ENCODE measurements at regions not wholly inside any gene's neighbourhood (a gene's known extent, or its start where the extent isn't known, plus 50 kb on each side); places are given as distances from the start of the nearest gene placed in this dataset.

- no peak for TF ChIP-seq REST (IDR thresholded peaks at IDR 0.05; ENCODE audit: low read depth)
- TF ChIP-seq TCF12 (IDR thresholded peaks at IDR 0.05; ENCODE audit: low read depth), result no peak
- no peak for TF ChIP-seq CEBPB (IDR thresholded peaks at IDR 0.05)
- no peak for TF ChIP-seq NFIC (IDR thresholded peaks at IDR 0.05)
- TF ChIP-seq TEAD4 (IDR thresholded peaks at IDR 0.05), result no peak
- TF ChIP-seq, protein P1, sequence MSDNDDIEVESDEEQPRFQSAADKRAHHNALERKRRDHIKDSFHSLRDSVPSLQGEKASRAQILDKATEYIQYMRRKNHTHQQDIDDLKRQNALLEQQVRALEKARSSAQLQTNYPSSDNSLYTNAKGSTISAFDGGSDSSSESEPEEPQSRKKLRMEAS (IDR thresholded peaks at IDR 0.05), result no peak
- TF ChIP-seq, protein P2, sequence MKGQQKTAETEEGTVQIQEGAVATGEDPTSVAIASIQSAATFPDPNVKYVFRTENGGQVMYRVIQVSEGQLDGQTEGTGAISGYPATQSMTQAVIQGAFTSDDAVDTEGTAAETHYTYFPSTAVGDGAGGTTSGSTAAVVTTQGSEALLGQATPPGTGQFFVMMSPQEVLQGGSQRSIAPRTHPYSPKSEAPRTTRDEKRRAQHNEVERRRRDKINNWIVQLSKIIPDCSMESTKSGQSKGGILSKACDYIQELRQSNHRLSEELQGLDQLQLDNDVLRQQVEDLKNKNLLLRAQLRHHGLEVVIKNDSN (IDR thresholded peaks at IDR 0.05), result no peak
- TF ChIP-seq RAD21 (IDR thresholded peaks at IDR 0.05; ENCODE audit: low read depth), result no peak
- TF ChIP-seq FOXM1 (IDR thresholded peaks at IDR 0.05; ENCODE audit: borderline replicate concordance, low read depth), result no peak
- TF ChIP-seq ZBTB7A (IDR thresholded peaks at IDR 0.05; ENCODE audit: low read depth), result no peak
- no peak for TF ChIP-seq TAF1 (IDR thresholded peaks at IDR 0.05; ENCODE audit: low read depth)
- TF ChIP-seq CREB1 (IDR thresholded peaks at IDR 0.05; ENCODE audit: low read depth), result no peak
- no peak for TF ChIP-seq EP300 (IDR thresholded peaks at IDR 0.05; ENCODE audit: borderline replicate concordance)
- TF ChIP-seq EGR1 (IDR thresholded peaks at IDR 0.05), result no peak
- no peak for TF ChIP-seq YY1 (IDR thresholded peaks at IDR 0.05; ENCODE audit: low read depth)
These were observed 717.4 kb downstream of the SI start for GRCh38 chr3:164360738-164361406.

GRCh38 chr3:164360078-164360578, 718.2 kb downstream of the SI start:
- TF ChIP-seq REST (IDR thresholded peaks at IDR 0.05; ENCODE audit: low read depth) (no peak), TEAD4 (IDR thresholded peaks at IDR 0.05) (no peak), YY1 (IDR thresholded peaks at IDR 0.05; ENCODE audit: low read depth) (no peak), CREB1 (IDR thresholded peaks at IDR 0.05; ENCODE audit: low read depth) (no peak), CEBPB (IDR thresholded peaks at IDR 0.05) (no peak), EGR1 (IDR thresholded peaks at IDR 0.05) (no peak), TCF12 (IDR thresholded peaks at IDR 0.05; ENCODE audit: low read depth) (no peak), FOXM1 (IDR thresholded peaks at IDR 0.05; ENCODE audit: borderline replicate concordance, low read depth) (no peak), EP300 (IDR thresholded peaks at IDR 0.05; ENCODE audit: borderline replicate concordance) (no peak), NFIC (IDR thresholded peaks at IDR 0.05) (no peak), RAD21 (IDR thresholded peaks at IDR 0.05; ENCODE audit: low read depth) (no peak), TAF1 (IDR thresholded peaks at IDR 0.05; ENCODE audit: low read depth) (no peak), ZBTB7A (IDR thresholded peaks at IDR 0.05; ENCODE audit: low read depth) (no peak)
- TF ChIP-seq, protein P1 (IDR thresholded peaks at IDR 0.05), result no peak
- TF ChIP-seq, protein P2 (IDR thresholded peaks at IDR 0.05), result no peak

GRCh38 chr3:164352991-164353390, 725.3 kb downstream of the SI start:
- no peak for TF ChIP-seq TCF12 (IDR thresholded peaks at IDR 0.05; ENCODE audit: low read depth)
- no peak for TF ChIP-seq ZBTB7A (IDR thresholded peaks at IDR 0.05; ENCODE audit: low read depth)
- no peak for TF ChIP-seq YY1 (IDR thresholded peaks at IDR 0.05; ENCODE audit: low read depth)
- TF ChIP-seq EP300 (IDR thresholded peaks at IDR 0.05; ENCODE audit: borderline replicate concordance), result no peak
- no peak for TF ChIP-seq REST (IDR thresholded peaks at IDR 0.05; ENCODE audit: low read depth)
- TF ChIP-seq, protein P2 (IDR thresholded peaks at IDR 0.05), result no peak
- TF ChIP-seq FOXM1 (IDR thresholded peaks at IDR 0.05; ENCODE audit: borderline replicate concordance, low read depth), result no peak
- no peak for TF ChIP-seq CREB1 (IDR thresholded peaks at IDR 0.05; ENCODE audit: low read depth)
- TF ChIP-seq CEBPB (IDR thresholded peaks at IDR 0.05), result no peak
- TF ChIP-seq, protein P1 (IDR thresholded peaks at IDR 0.05), result no peak
- no peak for TF ChIP-seq TAF1 (IDR thresholded peaks at IDR 0.05; ENCODE audit: low read depth)
- TF ChIP-seq EGR1 (IDR thresholded peaks at IDR 0.05), result no peak
- no peak for TF ChIP-seq RAD21 (IDR thresholded peaks at IDR 0.05; ENCODE audit: low read depth)
- TF ChIP-seq NFIC (IDR thresholded peaks at IDR 0.05), result no peak
- TF ChIP-seq TEAD4 (IDR thresholded peaks at IDR 0.05), result no peak
